Body of pancreas (tissue), 4 donors: ENCODE measurements at regions not wholly inside any gene's neighbourhood (a gene's known extent, or its start where the extent isn't known, plus 50 kb on each side); places are given as distances from the start of the nearest gene placed in this dataset.
A peak's percentile ranks its signal among the peaks of the same experiment; 100 is the strongest.

ENCODE experiments used
- ATAC-seq: fragments of 150-250 bp; one replicate; pipeline ENCODE4 v1.9.1; 2016
- DNase-seq, 4 donors: peaks; one replicate each; pipeline ENCODE4 v3.0.0-alpha.2; 2019
- H3K27ac ChIP-seq, 4 donors: fragments of 200-600 bp; sonication (generic); 1 replicate in 3 of 4; 2 replicates in 1 of 4; pipeline versions ENCODE4 v1.5.1 to v1.6.1; 2016 to 2019; ENCODE audit warnings: mild to moderate bottlenecking in 1 of 4, mixed read lengths in 1 of 4, moderate library complexity in 1 of 4
- H3K27me3 ChIP-seq, 2 donors: fragments of 200-600 bp; sonication (generic); one replicate each; pipeline ENCODE4 v1.6.0; 2016; ENCODE audit warnings: mild to moderate bottlenecking in 1 of 2
- H3K36me3 ChIP-seq, 2 donors: fragments of 200-600 bp; sonication (generic); replicated peaks in 1 of 2; 2 replicates each; pipeline ENCODE4 v1.5.1; 2016; ENCODE audit warnings: low read depth in 2 of 2; ENCODE audit not compliant: insufficient read depth in 1 of 2
- H3K4me1 ChIP-seq: fragments of 200-600 bp; sonication (generic); one replicate; pipeline ENCODE4 v1.6.0; 2016
- H3K4me3 ChIP-seq, 2 donors: fragments of 200-600 bp; sonication (generic); 1 replicate in 1 of 2; 2 replicates in 1 of 2; pipeline ENCODE4 v1.5.1; 2016 to 2019
- H3K9me3 ChIP-seq, 3 donors: fragments of 200-600 bp; sonication (generic); 1 replicate in 2 of 3; 2 replicates in 1 of 3; pipeline ENCODE4 v1.5.1; 2016
- POLR2A ChIP-seq, 3 donors: fragments of 450-650 bp; IDR thresholded peaks; one replicate each; pipeline ENCODE4 v1.6.1; 2016; ENCODE audit warnings: antibody characterized with exemption in 3 of 3, mild to moderate bottlenecking in 2 of 3
- WGBS, 2 donors: methylation state at CpG; one replicate each; pipeline ENCODE4 v1.1.5; 2017; 5-methylcytosine and 5-hydroxymethylcytosine counted together
- intact Hi-C: fragments of 100-400 bp; cut with DNase I; formaldehyde crosslinking; loops from one replicate; pipeline ENCODE4 v1.15.1; 2023
- TF ChIP-seq, protein P1 (sequence below), 7 experiments: fragments of 450-650 bp in 4 of 7; fragments of 200-600 bp in 3 of 7; sonication (generic) in 3 of 7; IDR thresholded peaks; one replicate each; pipeline ENCODE4 v1.5.1; 2016 to 2019; ENCODE audit warnings: antibody characterized with exemption in 7 of 7

DNA sequence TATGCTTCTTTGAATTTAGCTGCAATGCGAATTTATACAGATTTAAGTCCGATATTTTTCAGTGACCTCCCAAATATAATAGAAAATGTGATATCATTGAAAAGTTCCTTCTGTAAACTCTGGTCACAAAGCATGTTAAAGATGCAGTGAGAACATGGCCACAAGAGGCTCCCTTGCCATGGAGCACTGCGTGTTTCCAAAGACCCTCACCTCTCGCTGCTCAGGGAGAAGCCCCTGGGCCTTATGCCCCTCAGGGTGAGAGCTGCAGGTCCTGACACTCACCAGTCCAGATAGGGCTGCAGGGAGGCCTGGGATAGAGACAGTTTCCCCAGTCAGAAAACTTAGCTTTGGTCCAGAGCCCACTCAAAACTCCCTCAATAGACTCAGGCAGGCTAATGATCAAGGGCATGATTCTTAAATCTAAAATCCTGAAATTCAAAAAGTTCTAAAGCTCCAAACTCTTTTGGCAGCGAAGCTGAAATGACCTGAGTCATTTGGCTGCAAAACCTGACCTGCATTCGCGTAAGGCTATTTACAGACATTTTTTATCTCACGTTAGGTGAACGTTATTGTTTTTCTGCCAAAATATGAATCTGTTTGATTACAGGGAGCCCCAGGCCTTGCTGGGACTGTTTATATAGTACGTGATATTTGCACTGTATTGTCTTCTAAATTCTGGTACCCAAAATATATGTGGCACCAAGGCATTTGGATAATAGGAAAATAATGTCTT is 67.8 kb downstream of the CAPZA3 start:
- no peaks in the 10 kb centered on the region for H3K27me3 ChIP-seq
- WGBS, 2 donors = 30 to 37% methylated on average over 10 of the region's 10 CpGs
- intact Hi-C loops = no loop called here
- H3K4me3 ChIP-seq = no peak overlapping the region
- DNase-seq (peak in 1 of 4 donors; percentile 8), ATAC-seq (no peak)
- TF ChIP-seq, protein P1, sequence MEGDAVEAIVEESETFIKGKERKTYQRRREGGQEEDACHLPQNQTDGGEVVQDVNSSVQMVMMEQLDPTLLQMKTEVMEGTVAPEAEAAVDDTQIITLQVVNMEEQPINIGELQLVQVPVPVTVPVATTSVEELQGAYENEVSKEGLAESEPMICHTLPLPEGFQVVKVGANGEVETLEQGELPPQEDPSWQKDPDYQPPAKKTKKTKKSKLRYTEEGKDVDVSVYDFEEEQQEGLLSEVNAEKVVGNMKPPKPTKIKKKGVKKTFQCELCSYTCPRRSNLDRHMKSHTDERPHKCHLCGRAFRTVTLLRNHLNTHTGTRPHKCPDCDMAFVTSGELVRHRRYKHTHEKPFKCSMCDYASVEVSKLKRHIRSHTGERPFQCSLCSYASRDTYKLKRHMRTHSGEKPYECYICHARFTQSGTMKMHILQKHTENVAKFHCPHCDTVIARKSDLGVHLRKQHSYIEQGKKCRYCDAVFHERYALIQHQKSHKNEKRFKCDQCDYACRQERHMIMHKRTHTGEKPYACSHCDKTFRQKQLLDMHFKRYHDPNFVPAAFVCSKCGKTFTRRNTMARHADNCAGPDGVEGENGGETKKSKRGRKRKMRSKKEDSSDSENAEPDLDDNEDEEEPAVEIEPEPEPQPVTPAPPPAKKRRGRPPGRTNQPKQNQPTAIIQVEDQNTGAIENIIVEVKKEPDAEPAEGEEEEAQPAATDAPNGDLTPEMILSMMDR (IDR thresholded peaks at IDR 0.05) = peak in 2 of 7 experiments; percentile 7 to 8
- TF ChIP-seq POLR2A (IDR thresholded peaks at IDR 0.05) = no peak
- peaks cover 11% of the 10 kb centered on the region for H3K4me1 ChIP-seq
- H3K9me3 ChIP-seq = no peaks in the 10 kb centered on the region
- no peak overlapping the region for H3K27ac ChIP-seq
- H3K36me3 ChIP-seq = no peaks in the 10 kb centered on the region

- TF ChIP-seq, protein P1 (IDR thresholded peaks at IDR 0.05) = no peak
- no peak for TF ChIP-seq POLR2A (IDR thresholded peaks at IDR 0.05)
- intact Hi-C loops = no loop called here
- 79 to 92% methylated on average over 3 of the region's 3 CpGs for WGBS, 2 donors
Observed at GRCh38 chr12:18807714-18808113, 69.8 kb downstream of the CAPZA3 start.

GRCh38 chr12:18808221-18808620 is 70.3 kb downstream of the CAPZA3 start:
- Histone ChIP-seq H3K4me3 (no peak overlapping the region), H3K36me3 (no peaks in the 10 kb centered on the region), H3K27me3 (no peaks in the 10 kb centered on the region), H3K27ac (no peak overlapping the region), H3K4me1 (peaks cover 11% of the 10 kb centered on the region), H3K9me3 (no peaks in the 10 kb centered on the region)
- no peak for DNase-seq
- ATAC-seq = no peak
- TF ChIP-seq POLR2A (IDR thresholded peaks at IDR 0.05) = no peak
- TF ChIP-seq, protein P1 (IDR thresholded peaks at IDR 0.05) = no peak
- 68 to 89% methylated on average over 2 of the region's 2 CpGs for WGBS, 2 donors
- intact Hi-C loops = no loop called here

More at GRCh38 chr12:18807714-18808113, 69.8 kb downstream of the CAPZA3 start:
- no peak overlapping the region for H3K27ac ChIP-seq
- no peaks in the 10 kb centered on the region for H3K9me3 ChIP-seq
- H3K4me3 ChIP-seq = no peak overlapping the region
- H3K4me1 ChIP-seq = peaks cover 11% of the 10 kb centered on the region
- H3K36me3 ChIP-seq = no peaks in the 10 kb centered on the region
- H3K27me3 ChIP-seq = no peaks in the 10 kb centered on the region
- DNase-seq (no peak), ATAC-seq (no peak)

GRCh38 chr12:18810537-18811253 is 72.8 kb downstream of the CAPZA3 start:
- Histone ChIP-seq H3K27me3 (no peaks in the 10 kb centered on the region), H3K4me3 (no peak overlapping the region), H3K27ac (no peak overlapping the region), H3K36me3 (no peaks in the 10 kb centered on the region), H3K9me3 (no peaks in the 10 kb centered on the region), H3K4me1 (peaks cover 7% of the 10 kb centered on the region)
- ATAC-seq (no peak), DNase-seq (no peak)
- intact Hi-C loops = no loop called here
- 52 to 59% methylated on average over 10 of the region's 10 CpGs for WGBS, 2 donors
- no peak for TF ChIP-seq POLR2A (IDR thresholded peaks at IDR 0.05)
- TF ChIP-seq, protein P1 (IDR thresholded peaks at IDR 0.05) = no peak
